Heart left ventricle (tissue), 13 donors: ENCODE measurements at regions not wholly inside any gene's neighbourhood (a gene's known extent, or its start where the extent isn't known, plus 50 kb on each side); places are given as distances from the start of the nearest gene placed in this dataset.

ENCODE experiments used
- CTCF ChIP-seq, 12 donors: fragments of 200-600 bp; sonication (generic) in 4 of 12; IDR thresholded peaks; one replicate each; pipeline versions ENCODE4 v1.5.0 to v1.8.0; 2018 to 2022; ENCODE audit warnings: antibody characterized with exemption in 12 of 12, mild to moderate bottlenecking in 5 of 12
- POLR2A ChIP-seq, 2 donors: fragments of 450-650 bp; IDR thresholded peaks; one replicate each; pipeline ENCODE4 v1.6.1; 2017; ENCODE audit warnings: antibody characterized with exemption in 2 of 2, mild to moderate bottlenecking in 2 of 2, moderate library complexity in 2 of 2
- donor health status: ischemic (EF 13 %, LVEDD 7.1; RV severe dilation, severe dysfunction).
- donor health status: DM: no; HTN: yes; CAD: no.
- donor health status: DM: no; HTN: no; CAD: no.
- donor health status: ischemic (EF 25% LVEDD 6.9; RV normal size, moderate dysfunction).
- donor health status: ischemic (EF 25% LVEDD 5.7; RV mildly dilated, moderate dysfunction).
- donor health status: ischemic (EF 35%, LVEDD 5.7; RV mildly dilated, moderate dysfunction).
- donor health status: nonischemic (EF 11% LVEDD 7.7; RV severe dilation, severe dysfunction).
- donor health status: DM: yes; HTN: yes; CAD: no.
- donor health status: PGD.
- donor health status: ischemic (EF 29% LVEDD 5.4; RV normal size, mild dysfunction).
- donor health status: nonischemic (EF 23%, LVEDD 6.1; RV moderate dilation, normal function).

- no peak for TF ChIP-seq CTCF (IDR thresholded peaks at IDR 0.05)
- TF ChIP-seq POLR2A (IDR thresholded peaks at IDR 0.05): no peak
Observed at GRCh38 chr13:111020546-111020945, 94.6 kb upstream of the ARHGEF7 start.
